Astrocyte (in vitro differentiated cells and primary cell): ENCODE measurements at regions not wholly inside any gene's neighbourhood (a gene's known extent, or its start where the extent isn't known, plus 50 kb on each side); places are given as distances from the start of the nearest gene placed in this dataset.

Source experiments
- EZH2 ChIP-seq: IDR thresholded peaks from 2 replicates; pipeline ENCODE4 v1.6.1; 2012; ENCODE audit warnings: mild to moderate bottlenecking, low read length, inconsistent platforms; ENCODE audit not compliant: insufficient read depth
- TF ChIP-seq, protein P1 (sequence below): IDR thresholded peaks from 2 replicates; pipeline ENCODE4 v1.5.1; 2011; ENCODE audit warnings: low read depth, mild to moderate bottlenecking, inconsistent platforms, low read length, moderate library complexity; ENCODE audit not compliant: insufficient read depth

DNA sequence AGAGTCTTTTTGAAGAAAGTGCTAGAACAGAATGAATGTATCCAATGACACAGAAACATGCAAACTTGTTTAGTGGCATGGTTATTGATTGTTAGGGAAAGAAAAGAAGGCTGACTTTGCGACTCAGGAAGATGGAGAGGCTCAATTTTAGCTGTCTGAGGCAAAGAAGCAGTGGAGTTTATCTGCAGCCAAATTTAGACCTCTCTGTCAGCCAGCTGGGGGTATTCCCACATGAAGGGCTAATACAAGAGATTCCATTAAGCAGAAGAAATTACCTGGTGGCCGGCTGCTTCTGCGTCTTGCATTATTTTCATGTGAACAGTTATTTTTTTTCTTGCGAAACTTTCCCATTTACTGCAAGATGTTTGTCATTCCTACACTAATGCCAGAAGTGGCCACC, 240.2 kb upstream of the NBEA start:
- TF ChIP-seq, protein P1, sequence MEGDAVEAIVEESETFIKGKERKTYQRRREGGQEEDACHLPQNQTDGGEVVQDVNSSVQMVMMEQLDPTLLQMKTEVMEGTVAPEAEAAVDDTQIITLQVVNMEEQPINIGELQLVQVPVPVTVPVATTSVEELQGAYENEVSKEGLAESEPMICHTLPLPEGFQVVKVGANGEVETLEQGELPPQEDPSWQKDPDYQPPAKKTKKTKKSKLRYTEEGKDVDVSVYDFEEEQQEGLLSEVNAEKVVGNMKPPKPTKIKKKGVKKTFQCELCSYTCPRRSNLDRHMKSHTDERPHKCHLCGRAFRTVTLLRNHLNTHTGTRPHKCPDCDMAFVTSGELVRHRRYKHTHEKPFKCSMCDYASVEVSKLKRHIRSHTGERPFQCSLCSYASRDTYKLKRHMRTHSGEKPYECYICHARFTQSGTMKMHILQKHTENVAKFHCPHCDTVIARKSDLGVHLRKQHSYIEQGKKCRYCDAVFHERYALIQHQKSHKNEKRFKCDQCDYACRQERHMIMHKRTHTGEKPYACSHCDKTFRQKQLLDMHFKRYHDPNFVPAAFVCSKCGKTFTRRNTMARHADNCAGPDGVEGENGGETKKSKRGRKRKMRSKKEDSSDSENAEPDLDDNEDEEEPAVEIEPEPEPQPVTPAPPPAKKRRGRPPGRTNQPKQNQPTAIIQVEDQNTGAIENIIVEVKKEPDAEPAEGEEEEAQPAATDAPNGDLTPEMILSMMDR: no peak
- no peak for TF ChIP-seq EZH2
